Vagina (tissue), 2 donors: ENCODE measurements at regions not wholly inside any gene's neighbourhood (a gene's known extent, or its start where the extent isn't known, plus 50 kb on each side); places are given as distances from the start of the nearest gene placed in this dataset.

Experiments
- DNase-seq, 2 donors: peaks; one replicate each; pipeline ENCODE4 v3.0.0-alpha.2; 2017; ENCODE audit errors: extremely low spot score in 2 of 2
- H3K27ac ChIP-seq: fragments of 200-600 bp; sonication (generic); one replicate; pipeline ENCODE4 v1.5.1; 2019
- H3K27me3 ChIP-seq: fragments of 200-600 bp; sonication (generic); one replicate; pipeline ENCODE4 v1.5.1; 2019
- H3K36me3 ChIP-seq, 2 donors: fragments of 200-600 bp; sonication (generic); one replicate each; pipeline ENCODE4 v1.5.1; 2017 to 2019
- H3K4me1 ChIP-seq: fragments of 200-600 bp; sonication (generic); one replicate; pipeline ENCODE4 v1.5.1; 2019
- H3K4me3 ChIP-seq, 2 donors: fragments of 200-600 bp; sonication (generic); 1 replicate in 1 of 2; 2 replicates in 1 of 2; pipeline ENCODE4 v1.5.1; 2016 to 2019
- H3K9me3 ChIP-seq: fragments of 200-600 bp; sonication (generic); one replicate; pipeline ENCODE4 v1.5.1; 2019
- POLR2A ChIP-seq, 2 donors: fragments of 450-650 bp; IDR thresholded peaks; one replicate each; pipeline ENCODE4 v1.6.1; 2017; ENCODE audit warnings: antibody characterized with exemption in 2 of 2, mild to moderate bottlenecking in 2 of 2, moderate library complexity in 2 of 2
- POLR2AphosphoS5 ChIP-seq, 2 donors: sonication (generic); formaldehyde crosslinking; IDR thresholded peaks; one replicate each; pipeline ENCODE4 v1.9.0; 2017; ENCODE audit warnings: antibody characterized with exemption in 2 of 2, mild to moderate bottlenecking in 2 of 2, low read depth in 1 of 2; ENCODE audit not compliant: insufficient read depth in 1 of 2
- intact Hi-C: fragments of 100-400 bp; cut with DNase I; formaldehyde crosslinking; loops from one replicate; pipeline ENCODE4 v1.15.1; 2023
- TF ChIP-seq, protein P1 (sequence below), 3 experiments: fragments of 450-650 bp in 2 of 3; fragments of 200-600 bp in 1 of 3; sonication (generic) in 1 of 3; IDR thresholded peaks; one replicate each; pipeline ENCODE4 v1.5.1; 2017 to 2019; ENCODE audit warnings: antibody characterized with exemption in 3 of 3, mild to moderate bottlenecking in 2 of 3, moderate library complexity in 2 of 3

GRCh38 chr6:49328051-49328744 is 134.9 kb downstream of the MMUT start:
- intact Hi-C loops: no loop called here
- Histone ChIP-seq H3K4me3 (no peak overlapping the region), H3K9me3 (no peaks in the 10 kb centered on the region), H3K27me3 (no peaks in the 10 kb centered on the region), H3K4me1 (no peaks in the 10 kb centered on the region), H3K27ac (no peak overlapping the region), H3K36me3 (no peaks in the 10 kb centered on the region)
- no peak for DNase-seq
- TF ChIP-seq, protein P1, sequence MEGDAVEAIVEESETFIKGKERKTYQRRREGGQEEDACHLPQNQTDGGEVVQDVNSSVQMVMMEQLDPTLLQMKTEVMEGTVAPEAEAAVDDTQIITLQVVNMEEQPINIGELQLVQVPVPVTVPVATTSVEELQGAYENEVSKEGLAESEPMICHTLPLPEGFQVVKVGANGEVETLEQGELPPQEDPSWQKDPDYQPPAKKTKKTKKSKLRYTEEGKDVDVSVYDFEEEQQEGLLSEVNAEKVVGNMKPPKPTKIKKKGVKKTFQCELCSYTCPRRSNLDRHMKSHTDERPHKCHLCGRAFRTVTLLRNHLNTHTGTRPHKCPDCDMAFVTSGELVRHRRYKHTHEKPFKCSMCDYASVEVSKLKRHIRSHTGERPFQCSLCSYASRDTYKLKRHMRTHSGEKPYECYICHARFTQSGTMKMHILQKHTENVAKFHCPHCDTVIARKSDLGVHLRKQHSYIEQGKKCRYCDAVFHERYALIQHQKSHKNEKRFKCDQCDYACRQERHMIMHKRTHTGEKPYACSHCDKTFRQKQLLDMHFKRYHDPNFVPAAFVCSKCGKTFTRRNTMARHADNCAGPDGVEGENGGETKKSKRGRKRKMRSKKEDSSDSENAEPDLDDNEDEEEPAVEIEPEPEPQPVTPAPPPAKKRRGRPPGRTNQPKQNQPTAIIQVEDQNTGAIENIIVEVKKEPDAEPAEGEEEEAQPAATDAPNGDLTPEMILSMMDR (IDR thresholded peaks at IDR 0.05): no peak
- TF ChIP-seq POLR2A (IDR thresholded peaks at IDR 0.05) (no peak), POLR2AphosphoS5 (IDR thresholded peaks at IDR 0.05; ENCODE audit: insufficient read depth in 1 of 2, low read depth in 1 of 2) (no peak)

DNA sequence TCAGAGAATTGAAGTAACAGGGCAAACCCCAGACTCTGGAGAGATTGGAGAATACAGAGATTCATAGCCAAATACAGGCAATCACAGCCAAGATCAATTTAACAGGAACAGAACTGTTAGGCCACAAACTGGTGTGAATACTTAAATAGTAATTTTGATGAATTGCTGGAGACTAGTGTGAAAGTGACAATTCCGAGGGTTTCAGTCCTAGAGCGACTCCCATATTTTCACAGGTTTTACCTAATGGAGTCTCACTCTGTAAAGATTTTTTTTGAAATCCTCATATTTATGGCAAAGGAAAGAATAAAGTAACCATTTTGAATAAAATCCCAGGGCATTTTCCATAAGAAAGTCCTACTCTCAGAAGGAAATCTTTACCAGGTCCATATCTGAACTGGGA is 135.5 kb downstream of the MMUT start:
- no peaks in the 10 kb centered on the region for H3K4me1 ChIP-seq
- H3K36me3 ChIP-seq: no peaks in the 10 kb centered on the region

GRCh38 chr6:49327005-49327404 is 136.0 kb downstream of the MMUT start:
- DNase-seq: no peak
- no peaks in the 10 kb centered on the region for H3K27me3 ChIP-seq
- H3K36me3 ChIP-seq: no peaks in the 10 kb centered on the region
- no peaks in the 10 kb centered on the region for H3K9me3 ChIP-seq
- no peaks in the 10 kb centered on the region for H3K4me1 ChIP-seq
- no peak overlapping the region for H3K4me3 ChIP-seq
- no peak overlapping the region for H3K27ac ChIP-seq
- intact Hi-C loops: no loop called here
- TF ChIP-seq POLR2AphosphoS5 (IDR thresholded peaks at IDR 0.05; ENCODE audit: insufficient read depth in 1 of 2, low read depth in 1 of 2) (no peak), POLR2A (IDR thresholded peaks at IDR 0.05) (no peak)
- TF ChIP-seq, protein P1 (IDR thresholded peaks at IDR 0.05): no peak

More for the DNA sequence above, 135.5 kb downstream of the MMUT start:
- intact Hi-C loops: no loop called here
- TF ChIP-seq POLR2A (IDR thresholded peaks at IDR 0.05) (no peak), POLR2AphosphoS5 (IDR thresholded peaks at IDR 0.05; ENCODE audit: insufficient read depth in 1 of 2, low read depth in 1 of 2) (no peak)
- TF ChIP-seq, protein P1 (IDR thresholded peaks at IDR 0.05): no peak
- Histone ChIP-seq H3K27me3 (no peaks in the 10 kb centered on the region), H3K27ac (no peak overlapping the region), H3K9me3 (no peaks in the 10 kb centered on the region), H3K4me3 (no peak overlapping the region)
- no peak for DNase-seq

DNA sequence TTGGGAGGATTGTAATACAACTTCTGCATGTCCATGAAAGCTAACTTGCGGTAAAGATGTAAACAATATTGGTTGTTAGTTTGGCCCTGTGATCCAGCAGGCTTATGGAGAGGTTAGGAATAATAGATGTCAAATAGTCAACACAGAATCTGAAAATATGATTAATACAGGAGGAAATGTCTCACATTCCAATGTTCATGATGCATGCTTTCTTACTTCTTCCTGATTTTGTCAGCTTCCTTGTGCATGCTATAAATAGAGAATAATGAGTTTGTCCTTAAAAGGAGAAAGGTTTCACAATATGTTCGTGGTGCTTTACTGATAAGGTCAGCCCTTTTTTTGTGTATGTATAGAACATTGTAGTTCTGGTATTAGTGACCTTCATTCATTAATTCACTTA is 136.7 kb downstream of the MMUT start:
- no peak for DNase-seq
- TF ChIP-seq, protein P1 (IDR thresholded peaks at IDR 0.05): no peak
- TF ChIP-seq POLR2A (IDR thresholded peaks at IDR 0.05) (no peak), POLR2AphosphoS5 (IDR thresholded peaks at IDR 0.05; ENCODE audit: insufficient read depth in 1 of 2, low read depth in 1 of 2) (no peak)
- Histone ChIP-seq H3K36me3 (no peaks in the 10 kb centered on the region), H3K27me3 (no peaks in the 10 kb centered on the region), H3K4me3 (no peak overlapping the region), H3K27ac (no peak overlapping the region), H3K4me1 (no peaks in the 10 kb centered on the region), H3K9me3 (no peaks in the 10 kb centered on the region)
- intact Hi-C loops: no loop called here

- Histone ChIP-seq H3K4me3 (no peak overlapping the region), H3K27me3 (no peaks in the 10 kb centered on the region), H3K4me1 (no peaks in the 10 kb centered on the region), H3K27ac (no peak overlapping the region), H3K9me3 (no peaks in the 10 kb centered on the region), H3K36me3 (no peaks in the 10 kb centered on the region)
- intact Hi-C loops: no loop called here
- TF ChIP-seq, protein P1 (IDR thresholded peaks at IDR 0.05): no peak
- TF ChIP-seq POLR2AphosphoS5 (IDR thresholded peaks at IDR 0.05; ENCODE audit: insufficient read depth in 1 of 2, low read depth in 1 of 2): no peak
- TF ChIP-seq POLR2A (IDR thresholded peaks at IDR 0.05): no peak
- DNase-seq: no peak
Observed at GRCh38 chr6:49325891-49326290, 137.2 kb downstream of the MMUT start.
